ENCODE measurements at regions not wholly inside any gene's neighbourhood (a gene's known extent, or its start where the extent isn't known, plus 50 kb on each side); places are given as distances from the start of the nearest gene placed in this dataset.
A peak's percentile ranks its signal among the peaks of the same experiment; 100 is the strongest.

- no peak overlapping the region for H3K9ac ChIP-seq (ENCODE audit: insufficient read depth, low read length)
- H3K36me3 ChIP-seq (ENCODE audit: control insufficient read depth, insufficient read depth, low read length): no peaks in the 10 kb centered on the region
- no peaks in the 10 kb centered on the region for H3K27me3 ChIP-seq (ENCODE audit: control insufficient read depth, insufficient read depth, low read length)
- H3K9me3 ChIP-seq (ENCODE audit: control insufficient read depth, insufficient read depth, low read depth, low read length): no peaks in the 10 kb centered on the region
- no peaks in the 10 kb centered on the region for H3K4me1 ChIP-seq (ENCODE audit: control insufficient read depth, extremely low read depth, insufficient read depth, low read length)
- no peak overlapping the region for H3K4me3 ChIP-seq (replicated peaks in 1 of 4; ENCODE audit: control extremely low read depth in 1 of 4, insufficient read depth in 1 of 4, low read depth in 3 of 4, low read length in 4 of 4)
- TF ChIP-seq EZH2 (IDR thresholded peaks at IDR 0.05; ENCODE audit: low read length, missing control alignments): no peak
- TF ChIP-seq, protein P1, sequence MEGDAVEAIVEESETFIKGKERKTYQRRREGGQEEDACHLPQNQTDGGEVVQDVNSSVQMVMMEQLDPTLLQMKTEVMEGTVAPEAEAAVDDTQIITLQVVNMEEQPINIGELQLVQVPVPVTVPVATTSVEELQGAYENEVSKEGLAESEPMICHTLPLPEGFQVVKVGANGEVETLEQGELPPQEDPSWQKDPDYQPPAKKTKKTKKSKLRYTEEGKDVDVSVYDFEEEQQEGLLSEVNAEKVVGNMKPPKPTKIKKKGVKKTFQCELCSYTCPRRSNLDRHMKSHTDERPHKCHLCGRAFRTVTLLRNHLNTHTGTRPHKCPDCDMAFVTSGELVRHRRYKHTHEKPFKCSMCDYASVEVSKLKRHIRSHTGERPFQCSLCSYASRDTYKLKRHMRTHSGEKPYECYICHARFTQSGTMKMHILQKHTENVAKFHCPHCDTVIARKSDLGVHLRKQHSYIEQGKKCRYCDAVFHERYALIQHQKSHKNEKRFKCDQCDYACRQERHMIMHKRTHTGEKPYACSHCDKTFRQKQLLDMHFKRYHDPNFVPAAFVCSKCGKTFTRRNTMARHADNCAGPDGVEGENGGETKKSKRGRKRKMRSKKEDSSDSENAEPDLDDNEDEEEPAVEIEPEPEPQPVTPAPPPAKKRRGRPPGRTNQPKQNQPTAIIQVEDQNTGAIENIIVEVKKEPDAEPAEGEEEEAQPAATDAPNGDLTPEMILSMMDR (conservative IDR thresholded peaks at IDR 0.05 in 1 of 2, IDR thresholded peaks at IDR 0.05 in 1 of 2; ENCODE audit: low read depth in 1 of 2, low read length in 2 of 2): no peak
- peak; percentile 32 to 81 for DNase-seq (ENCODE audit: low read depth in 2 of 2)
- H3K4me2 ChIP-seq (ENCODE audit: extremely low read depth, insufficient read depth, low read length): no peak overlapping the region
- H3K27ac ChIP-seq (ENCODE audit: insufficient read depth, low read length): no peak overlapping the region
- H4K20me1 ChIP-seq (ENCODE audit: control insufficient read depth, extremely low read depth, insufficient read depth, low read length): no peaks in the 10 kb centered on the region
- H2AFZ ChIP-seq (ENCODE audit: low read length): no peak overlapping the region
- H3K79me2 ChIP-seq (ENCODE audit: control insufficient read depth, insufficient read depth, low read length): no peaks in the 10 kb centered on the region
Measured at GRCh38 chr9:118578467-118578866, 790.8 kb downstream of the BRINP1 start.

DNA sequence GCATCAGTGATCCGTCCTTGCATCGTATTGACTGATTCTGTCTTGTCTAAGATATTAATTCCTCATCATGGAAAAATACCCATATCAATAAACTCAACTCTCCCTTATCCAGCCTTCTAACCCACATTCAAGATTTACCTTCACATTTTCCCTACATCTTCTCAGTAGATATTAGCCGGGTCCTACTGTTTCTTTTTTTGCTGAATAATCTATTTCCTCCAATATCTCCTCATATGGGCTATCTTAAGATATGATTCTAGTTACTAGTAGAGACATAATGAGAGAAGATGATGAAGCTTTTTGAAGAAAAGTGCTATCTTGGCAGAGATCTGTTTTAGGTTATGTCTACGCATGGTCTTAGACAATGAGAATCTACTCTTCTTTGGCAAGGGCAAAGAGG lies 785.8 kb downstream of the BRINP1 start:
- H3K9ac ChIP-seq (ENCODE audit: insufficient read depth, low read length): no peak overlapping the region
- H3K4me3 ChIP-seq (replicated peaks in 1 of 4; ENCODE audit: control extremely low read depth in 1 of 4, insufficient read depth in 1 of 4, low read depth in 3 of 4, low read length in 4 of 4): no peak overlapping the region
- H3K4me2 ChIP-seq (ENCODE audit: extremely low read depth, insufficient read depth, low read length): no peak overlapping the region
- H3K27ac ChIP-seq (ENCODE audit: insufficient read depth, low read length): no peak overlapping the region
- H3K4me1 ChIP-seq (ENCODE audit: control insufficient read depth, extremely low read depth, insufficient read depth, low read length): no peaks in the 10 kb centered on the region
- H3K79me2 ChIP-seq (ENCODE audit: control insufficient read depth, insufficient read depth, low read length): no peaks in the 10 kb centered on the region
- TF ChIP-seq EZH2 (IDR thresholded peaks at IDR 0.05; ENCODE audit: low read length, missing control alignments): no peak
- TF ChIP-seq, protein P1 (conservative IDR thresholded peaks at IDR 0.05 in 1 of 2, IDR thresholded peaks at IDR 0.05 in 1 of 2; ENCODE audit: low read depth in 1 of 2, low read length in 2 of 2): no peak
- no peaks in the 10 kb centered on the region for H4K20me1 ChIP-seq (ENCODE audit: control insufficient read depth, extremely low read depth, insufficient read depth, low read length)
- no peak for DNase-seq (ENCODE audit: low read depth in 2 of 2)
- H3K27me3 ChIP-seq (ENCODE audit: control insufficient read depth, insufficient read depth, low read length): no peaks in the 10 kb centered on the region
- no peak overlapping the region for H2AFZ ChIP-seq (ENCODE audit: low read length)
- no peaks in the 10 kb centered on the region for H3K9me3 ChIP-seq (ENCODE audit: control insufficient read depth, insufficient read depth, low read depth, low read length)
- H3K36me3 ChIP-seq (ENCODE audit: control insufficient read depth, insufficient read depth, low read length): no peaks in the 10 kb centered on the region

- Histone ChIP-seq H3K79me2 (ENCODE audit: control insufficient read depth, insufficient read depth, low read length) (no peaks in the 10 kb centered on the region), H3K4me3 (replicated peaks in 1 of 4; ENCODE audit: control extremely low read depth in 1 of 4, insufficient read depth in 1 of 4, low read depth in 3 of 4, low read length in 4 of 4) (no peak overlapping the region), H3K27me3 (ENCODE audit: control insufficient read depth, insufficient read depth, low read length) (no peaks in the 10 kb centered on the region), H3K9ac (ENCODE audit: insufficient read depth, low read length) (no peak overlapping the region), H3K9me3 (ENCODE audit: control insufficient read depth, insufficient read depth, low read depth, low read length) (no peaks in the 10 kb centered on the region), H3K27ac (ENCODE audit: insufficient read depth, low read length) (no peak overlapping the region), H4K20me1 (ENCODE audit: control insufficient read depth, extremely low read depth, insufficient read depth, low read length) (no peaks in the 10 kb centered on the region), H3K4me2 (ENCODE audit: extremely low read depth, insufficient read depth, low read length) (no peak overlapping the region), H3K4me1 (ENCODE audit: control insufficient read depth, extremely low read depth, insufficient read depth, low read length) (no peaks in the 10 kb centered on the region), H3K36me3 (ENCODE audit: control insufficient read depth, insufficient read depth, low read length) (no peaks in the 10 kb centered on the region), H2AFZ (ENCODE audit: low read length) (no peak overlapping the region)
- TF ChIP-seq, protein P1 (conservative IDR thresholded peaks at IDR 0.05 in 1 of 2, IDR thresholded peaks at IDR 0.05 in 1 of 2; ENCODE audit: low read depth in 1 of 2, low read length in 2 of 2): no peak
- no peak for TF ChIP-seq EZH2 (IDR thresholded peaks at IDR 0.05; ENCODE audit: low read length, missing control alignments)
- DNase-seq (ENCODE audit: low read depth in 2 of 2): no peak
Measured at GRCh38 chr9:118586978-118587377, 782.3 kb downstream of the BRINP1 start.
